Heart left ventricle (tissue), 16 donors: ENCODE measurements at regions not wholly inside any gene's neighbourhood (a gene's known extent, or its start where the extent isn't known, plus 50 kb on each side); places are given as distances from the start of the nearest gene placed in this dataset.
"Not testable (repeated sequence)": the region's sequence is repeated elsewhere in the genome, so short reads cannot be mapped to it uniquely, and the experiment has no call there.

Experiments used
- ATAC-seq, 4 donors: fragments of 200-7000 bp; cut with Tn5 transposase; one replicate each; pipeline ENCODE4 v1.9.1; 2020 to 2022; ENCODE audit warnings: moderate library complexity in 4 of 4, mild to moderate bottlenecking in 3 of 4, moderate number of reproducible peaks in 1 of 4
- DNase-seq, 5 donors: peaks; one replicate each; pipeline ENCODE4 v3.0.0-alpha.2; 2020
- H3K27ac ChIP-seq, 12 donors: fragments of 200-600 bp; sonication (generic) in 4 of 12; one replicate each; pipeline versions ENCODE4 v1.5.0 to v1.8.0; 2016 to 2022; ENCODE audit warnings: mild to moderate bottlenecking in 2 of 12
- H3K27me3 ChIP-seq, 9 donors: fragments of 200-600 bp; sonication (generic) in 2 of 9; one replicate each; pipeline versions ENCODE4 v1.5.1 to v1.8.0; 2016 to 2022; ENCODE audit warnings: mild to moderate bottlenecking in 3 of 9
- H3K36me3 ChIP-seq, 9 donors: fragments of 200-600 bp; sonication (generic) in 2 of 9; one replicate each; pipeline versions ENCODE4 v1.5.0 to v1.8.0; 2018 to 2022; ENCODE audit warnings: mild to moderate bottlenecking in 2 of 9
- H3K4me1 ChIP-seq, 12 donors: fragments of 200-600 bp; sonication (generic) in 4 of 12; one replicate each; pipeline versions ENCODE4 v1.5.0 to v1.8.0; 2016 to 2022; ENCODE audit warnings: mild to moderate bottlenecking in 3 of 12
- H3K4me3 ChIP-seq, 12 donors: fragments of 200-600 bp; sonication (generic) in 4 of 12; one replicate each; pipeline versions ENCODE4 v1.5.0 to v1.8.0; 2017 to 2022; ENCODE audit warnings: mild to moderate bottlenecking in 9 of 12, moderate library complexity in 4 of 12
- H3K9me3 ChIP-seq, 12 donors: fragments of 200-600 bp; sonication (generic) in 4 of 12; one replicate each; pipeline versions ENCODE4 v1.5.0 to v1.8.0; 2016 to 2022; ENCODE audit warnings: mild to moderate bottlenecking in 1 of 12
- CTCF ChIP-seq, 12 donors: fragments of 200-600 bp; sonication (generic) in 4 of 12; IDR thresholded peaks; one replicate each; pipeline versions ENCODE4 v1.5.0 to v1.8.0; 2018 to 2022; ENCODE audit warnings: antibody characterized with exemption in 12 of 12, mild to moderate bottlenecking in 5 of 12
- POLR2A ChIP-seq, 2 donors: fragments of 450-650 bp; IDR thresholded peaks; one replicate each; pipeline ENCODE4 v1.6.1; 2017; ENCODE audit warnings: antibody characterized with exemption in 2 of 2, mild to moderate bottlenecking in 2 of 2, moderate library complexity in 2 of 2
- WGBS, 4 donors: extraction: QIAGEN DNeasy Blood & Tissue Kit in 2 of 4; methylation state at CpG; one replicate each; pipeline versions ENCODE4 v1.1.5 to v1.1.7; 2013 to 2018; 5-methylcytosine and 5-hydroxymethylcytosine counted together
- intact Hi-C, 10 donors: fragments of 100-400 bp; cut with DNase I; formaldehyde crosslinking; loops; one replicate each; pipeline versions ENCODE4 v1.11.1 to v1.14.2; 2022
- donor health status: ischemic (EF 13 %, LVEDD 7.1; RV severe dilation, severe dysfunction).
- donor health status: healthy with polysubstance abuse.
- donor health status: DM: no; HTN: yes; CAD: no.
- donor health status: DM: no; HTN: no; CAD: no.
- donor health status: ischemic (EF 25% LVEDD 6.9; RV normal size, moderate dysfunction).
- donor health status: ischemic (EF 25% LVEDD 5.7; RV mildly dilated, moderate dysfunction).
- donor health status: healthy.
- donor health status: DM: yes; HTN: yes; CAD: no.
- donor health status: ischemic (EF 35%, LVEDD 5.7; RV mildly dilated, moderate dysfunction).
- donor health status: nonischemic (EF 11% LVEDD 7.7; RV severe dilation, severe dysfunction).
- donor health status: DM: yes; HTN: yes; CAD: no.
- donor health status: PGD.
- donor health status: ischemic (EF 29% LVEDD 5.4; RV normal size, mild dysfunction).
- donor health status: nonischemic (EF 23%, LVEDD 6.1; RV moderate dilation, normal function).

GRCh38 chr14:54010981-54011380, 54.4 kb upstream of the BMP4 start:
- H3K36me3 ChIP-seq = no peaks in the 10 kb centered on the region
- intact Hi-C loops = no loop called here
- H3K27ac ChIP-seq = no peak overlapping the region
- H3K4me1 ChIP-seq = no peaks in the 10 kb centered on the region
- no peaks in the 10 kb centered on the region for H3K27me3 ChIP-seq
- 72 to 86% (median 80%) methylated on average over 2 of the region's 2 CpGs for WGBS, 4 donors
- DNase-seq = no peak
- no peak for TF ChIP-seq POLR2A (IDR thresholded peaks at IDR 0.05)
- TF ChIP-seq CTCF (IDR thresholded peaks at IDR 0.05) = no peak
- ATAC-seq = no peak
- peaks cover 0 to 3% (median 0%) of the 10 kb centered on the region in 12 donors for H3K9me3 ChIP-seq
- no peak overlapping the region for H3K4me3 ChIP-seq

- WGBS, 4 donors = 78 to 90% (median 87%) methylated on average over 2 of the region's 2 CpGs
- H3K36me3 ChIP-seq = no peaks in the 10 kb centered on the region
- no peaks in the 10 kb centered on the region for H3K4me1 ChIP-seq
- intact Hi-C loops = loop anchor here in 2 of 10 donors (10.0 kb wide), 2 partner anchors 478 to 488 kb away; no protein-coding TSS in a partner anchor
- H3K4me3 ChIP-seq = no peak overlapping the region
- no peaks in the 10 kb centered on the region for H3K27me3 ChIP-seq
- H3K27ac ChIP-seq = no peak overlapping the region
- TF ChIP-seq CTCF (IDR thresholded peaks at IDR 0.05) (no peak), POLR2A (IDR thresholded peaks at IDR 0.05) (no peak)
- DNase-seq (no peak), ATAC-seq (no peak)
- H3K9me3 ChIP-seq = peaks cover 0 to 24% (median 0%) of the 10 kb centered on the region in 12 donors
These were observed 66.4 kb upstream of the BMP4 start for GRCh38 chr14:54023027-54023426.

GRCh38 chr14:54025661-54026060, 69.0 kb upstream of the BMP4 start:
- 75 to 86% (median 78%) methylated on average over 1 of the region's 1 CpG for WGBS, 4 donors
- ATAC-seq = no peak
- Histone ChIP-seq H3K27ac (no peak overlapping the region), H3K4me1 (no peaks in the 10 kb centered on the region), H3K36me3 (no peaks in the 10 kb centered on the region), H3K27me3 (no peaks in the 10 kb centered on the region), H3K4me3 (no peak overlapping the region), H3K9me3 (peaks cover 0 to 27% (median 0%) of the 10 kb centered on the region in 12 donors)
- TF ChIP-seq POLR2A (IDR thresholded peaks at IDR 0.05) (no peak), CTCF (IDR thresholded peaks at IDR 0.05) (peak in 8 of 12 donors; percentile 24 to 48 (median 43))
- DNase-seq = no peak
- intact Hi-C loops = loop anchor here in 2 of 10 donors (10.0 kb wide), 2 partner anchors 481 to 491 kb away; no protein-coding TSS in a partner anchor

- 88 to 93% (median 91%) methylated on average over 2 of the region's 2 CpGs for WGBS, 4 donors
- DNase-seq (no peak), ATAC-seq (no peak)
- Histone ChIP-seq H3K4me3 (no peak overlapping the region), H3K27ac (no peak overlapping the region), H3K36me3 (no peaks in the 10 kb centered on the region), H3K4me1 (no peaks in the 10 kb centered on the region), H3K9me3 (peaks cover 0 to 27% (median 0%) of the 10 kb centered on the region in 12 donors), H3K27me3 (no peaks in the 10 kb centered on the region)
- TF ChIP-seq CTCF (IDR thresholded peaks at IDR 0.05) = no peak
- no peak for TF ChIP-seq POLR2A (IDR thresholded peaks at IDR 0.05)
- intact Hi-C loops = loop anchor here in 2 of 10 donors (10.0 kb wide), 2 partner anchors 482 to 492 kb away; no protein-coding TSS in a partner anchor
These were observed 70.0 kb upstream of the BMP4 start for GRCh38 chr14:54026671-54027070.

GRCh38 chr14:54030996-54031395, 74.4 kb upstream of the BMP4 start:
- H3K4me1 ChIP-seq, H3K36me3 ChIP-seq, H3K27ac ChIP-seq, H3K27me3 ChIP-seq, DNase-seq, H3K4me3 ChIP-seq, ATAC-seq, intact Hi-C loops: not testable (repeated sequence)
- peaks cover 0 to 40% (median 10%) of the 10 kb centered on the region in 12 donors for H3K9me3 ChIP-seq
- 90 to 97% (median 93%) methylated on average over 1 of the region's 1 CpG for WGBS, 4 donors

- H3K27ac ChIP-seq, DNase-seq, ATAC-seq, H3K36me3 ChIP-seq, intact Hi-C loops, H3K4me1 ChIP-seq, H3K4me3 ChIP-seq, H3K27me3 ChIP-seq: not testable (repeated sequence)
- 86 to 91% (median 87%) methylated on average over 7 of the region's 7 CpGs for WGBS, 4 donors
- H3K9me3 ChIP-seq = peaks cover 0 to 42% (median 10%) of the 10 kb centered on the region in 12 donors
These were observed 76.7 kb upstream of the BMP4 start for GRCh38 chr14:54033285-54033684.
